ENCODE measurements at regions not wholly inside any gene's neighbourhood (a gene's known extent, or its start where the extent isn't known, plus 50 kb on each side); places are given as distances from the start of the nearest gene placed in this dataset.
"Not testable (repeated sequence)": the region's sequence is repeated elsewhere in the genome, so short reads cannot be mapped to it uniquely, and the experiment has no call there.

DNA sequence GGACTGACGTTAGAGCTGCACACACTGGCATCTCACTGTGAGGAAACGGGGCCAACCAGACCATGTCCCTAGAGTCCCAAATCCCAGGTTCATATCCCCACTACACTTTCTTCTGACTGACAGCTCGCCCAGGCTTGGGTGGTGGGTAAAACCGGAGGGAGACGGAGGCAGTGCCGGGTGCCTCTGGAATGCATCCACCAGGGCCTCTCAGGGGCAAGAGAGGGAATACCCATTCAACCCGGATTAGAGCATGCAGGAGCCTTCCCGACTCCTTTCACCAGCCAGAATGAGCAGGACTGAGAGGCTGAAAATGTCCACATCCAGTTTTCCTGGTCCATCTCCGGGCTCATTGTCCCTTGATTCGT lies 297.2 kb downstream of the ADGRD1 start:
- no peak for DNase-seq

GRCh38 chr12:131251336-131252101 lies 297.8 kb downstream of the ADGRD1 start:
- DNase-seq = no peak

- DNase-seq = no peak
Observed at GRCh38 chr12:131253376-131254026, 299.8 kb downstream of the ADGRD1 start.

DNA sequence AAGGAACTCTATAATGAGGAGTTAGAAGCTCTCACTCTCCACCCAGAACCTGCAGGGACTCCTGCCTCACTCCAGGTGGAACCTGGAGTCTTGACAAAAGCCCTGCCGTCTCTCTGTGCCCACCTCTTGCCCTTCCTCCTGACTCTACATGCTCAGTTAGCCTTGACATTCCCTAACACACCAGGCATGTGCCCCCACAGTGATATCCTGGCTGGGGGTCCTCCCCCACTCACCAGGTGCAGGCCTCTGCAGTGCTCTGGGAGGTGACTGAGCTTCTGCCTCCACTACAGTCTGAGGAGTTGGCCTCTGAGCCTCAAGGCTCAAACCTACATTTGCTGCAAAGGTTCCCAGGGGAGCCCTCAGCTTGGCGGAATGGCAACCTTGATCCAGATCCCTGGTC lies 300.7 kb downstream of the ADGRD1 start:
- no peak for DNase-seq

DNA sequence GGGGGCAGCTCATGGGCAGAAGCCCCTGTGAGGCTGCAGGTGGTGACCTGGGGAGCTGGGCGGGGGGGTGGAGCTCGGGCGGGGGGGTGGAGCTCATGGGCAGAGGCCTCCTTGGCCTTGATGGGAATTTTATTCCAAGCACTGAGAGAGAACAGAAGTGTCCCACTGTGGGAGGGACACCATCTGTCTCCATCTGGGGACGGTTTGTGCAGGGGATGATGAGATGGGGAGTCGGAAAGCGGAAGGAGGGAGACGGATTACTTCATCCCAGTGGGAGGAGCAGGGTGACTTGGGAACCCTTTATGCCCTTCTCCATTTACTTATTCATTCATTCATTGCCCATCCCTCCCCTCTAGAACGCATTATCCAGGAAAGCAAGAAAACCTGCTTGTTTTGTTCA lies 304.7 kb downstream of the ADGRD1 start:
- no peak for DNase-seq

- no peak for DNase-seq
Observed at GRCh38 chr12:131260251-131260905, 306.7 kb downstream of the ADGRD1 start.

DNA sequence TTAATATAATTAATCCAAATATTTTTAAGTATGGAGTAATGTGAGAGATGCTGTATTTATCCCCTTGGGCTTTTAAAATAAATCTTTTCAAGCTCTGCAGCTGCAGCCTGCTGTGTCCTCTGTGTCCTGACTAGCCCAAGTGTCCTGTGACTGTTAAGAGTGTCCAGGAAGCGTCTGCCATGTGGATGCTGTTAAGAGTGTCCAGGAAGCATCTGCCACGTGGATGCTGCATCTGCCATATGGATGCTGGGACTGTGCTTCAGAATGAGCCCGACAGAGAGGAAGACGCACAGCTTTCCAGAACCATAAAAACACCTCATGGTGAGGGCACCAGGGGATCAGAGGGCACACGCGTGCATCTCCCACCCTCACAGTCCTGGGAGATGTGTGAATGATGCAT lies 307.2 kb downstream of the ADGRD1 start:
- DNase-seq = no peak

- no peak for DNase-seq
Observed at GRCh38 chr12:131261906-131262305, 308.2 kb downstream of the ADGRD1 start.

DNA sequence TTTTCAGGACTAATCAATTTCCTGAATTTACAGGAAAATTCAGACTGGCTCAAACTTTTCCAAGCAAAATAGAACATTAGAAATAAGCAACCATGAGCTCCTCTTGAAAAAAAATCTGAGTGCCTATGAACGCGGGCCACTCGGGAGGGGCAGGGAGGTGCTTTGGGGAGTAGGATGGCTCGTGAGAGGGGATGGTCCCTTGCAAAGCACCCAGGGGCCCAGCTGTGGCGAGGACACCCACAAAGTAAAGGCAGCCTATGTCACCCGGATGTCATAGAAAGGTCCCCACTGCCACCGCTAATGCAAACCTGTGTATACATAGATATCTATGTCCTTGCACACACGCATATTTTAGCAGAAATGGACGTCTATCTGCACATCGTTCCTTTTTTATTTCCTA lies 309.9 kb downstream of the ADGRD1 start:
- DNase-seq = no peak

DNA sequence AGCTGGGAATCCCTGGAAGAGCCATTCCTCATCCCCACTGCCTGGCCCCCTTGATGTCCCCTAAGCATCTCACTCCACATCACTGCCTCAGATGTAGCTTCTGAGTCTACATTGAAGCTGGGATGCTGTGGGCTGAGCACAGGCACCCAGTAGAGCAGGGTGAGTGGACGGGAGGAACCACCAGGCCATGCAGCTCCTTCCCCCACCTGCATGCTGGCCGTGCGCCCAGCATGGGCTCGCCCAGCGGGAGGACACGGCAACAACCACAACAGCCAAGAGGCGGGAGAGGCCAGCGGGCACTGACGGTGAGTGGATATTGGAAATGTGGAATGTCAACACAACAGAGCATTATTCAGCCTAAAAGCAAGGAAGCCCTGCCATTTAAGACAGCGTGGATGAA lies 310.9 kb downstream of the ADGRD1 start:
- DNase-seq = no peak

- no peak for DNase-seq
Observed at GRCh38 chr12:131266591-131267467, 313.1 kb downstream of the ADGRD1 start.

DNA sequence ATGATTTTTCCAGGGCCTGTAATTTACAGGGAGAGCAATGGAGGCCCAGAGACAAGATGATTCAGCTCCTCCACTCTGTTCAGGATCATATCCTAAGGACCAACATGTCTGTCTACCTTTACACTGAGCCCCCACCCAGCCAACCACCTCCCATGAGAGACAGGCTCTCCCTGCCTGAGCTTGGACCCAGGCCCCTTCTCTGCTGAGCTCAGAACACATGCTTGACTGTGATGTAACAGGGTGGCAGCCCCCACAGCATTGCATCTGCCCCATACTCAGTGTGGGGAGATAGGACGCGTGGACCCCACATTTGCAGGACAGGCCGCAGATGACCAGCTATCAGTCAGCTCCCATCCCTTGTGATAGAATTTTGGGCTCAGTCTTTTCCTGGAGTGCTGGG lies 313.9 kb downstream of the ADGRD1 start:
- no peak for DNase-seq

DNA sequence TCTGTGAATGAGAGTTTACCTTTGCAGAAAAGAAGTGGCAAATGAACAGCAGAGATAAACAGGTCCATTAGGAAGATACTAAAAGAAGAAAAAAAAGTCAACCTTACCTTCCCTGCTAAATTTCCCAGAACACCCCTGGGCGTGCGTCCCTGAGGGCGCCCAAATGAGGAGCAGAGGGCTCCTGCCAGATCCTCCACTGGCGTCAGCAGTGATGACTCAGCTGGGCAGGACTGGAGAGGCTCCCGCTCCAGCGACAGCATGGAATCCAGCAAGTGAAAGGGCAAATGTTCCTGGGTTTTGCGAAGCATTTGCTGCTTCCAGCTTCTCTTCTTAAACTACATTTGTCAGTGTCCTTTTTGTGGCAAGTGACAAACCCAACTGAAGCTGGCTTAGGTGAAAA lies 314.4 kb downstream of the ADGRD1 start:
- not testable (repeated sequence) for DNase-seq

GRCh38 chr12:131268571-131268970 lies 314.9 kb downstream of the ADGRD1 start:
- DNase-seq = not testable (repeated sequence)

GRCh38 chr12:131269551-131269950 lies 315.8 kb downstream of the ADGRD1 start:
- DNase-seq = no peak

GRCh38 chr12:131269977-131270376 lies 316.3 kb downstream of the ADGRD1 start:
- not testable (repeated sequence) for DNase-seq

GRCh38 chr12:131271724-131272123 lies 318.0 kb downstream of the ADGRD1 start:
- DNase-seq = no peak

DNA sequence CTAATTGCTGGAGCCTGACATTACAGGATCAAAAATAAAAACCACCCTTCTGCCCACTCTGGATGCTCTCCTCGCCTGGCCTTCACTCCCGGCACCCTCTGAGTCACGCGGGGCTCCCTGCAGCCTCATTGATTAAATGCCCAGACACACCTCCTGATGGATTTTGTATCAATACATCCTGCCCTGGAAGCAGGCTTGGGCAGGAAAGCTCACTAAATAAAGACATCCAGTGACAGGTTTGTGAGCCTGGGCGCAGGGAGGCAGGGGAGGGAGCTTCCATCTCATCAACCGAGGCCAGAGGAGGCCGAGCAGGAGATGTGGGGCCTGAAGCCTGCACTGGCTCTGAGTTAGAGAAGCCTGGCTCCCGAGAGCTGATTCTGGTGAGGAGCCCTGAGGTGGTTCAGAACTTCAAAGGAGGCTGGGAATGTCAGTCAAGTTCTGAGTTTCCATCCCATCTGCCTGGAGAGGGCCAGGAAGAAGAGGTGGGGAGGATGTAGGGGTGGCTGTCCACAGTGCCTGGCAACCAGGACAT lies 318.6 kb downstream of the ADGRD1 start:
- not testable (repeated sequence) for DNase-seq

DNA sequence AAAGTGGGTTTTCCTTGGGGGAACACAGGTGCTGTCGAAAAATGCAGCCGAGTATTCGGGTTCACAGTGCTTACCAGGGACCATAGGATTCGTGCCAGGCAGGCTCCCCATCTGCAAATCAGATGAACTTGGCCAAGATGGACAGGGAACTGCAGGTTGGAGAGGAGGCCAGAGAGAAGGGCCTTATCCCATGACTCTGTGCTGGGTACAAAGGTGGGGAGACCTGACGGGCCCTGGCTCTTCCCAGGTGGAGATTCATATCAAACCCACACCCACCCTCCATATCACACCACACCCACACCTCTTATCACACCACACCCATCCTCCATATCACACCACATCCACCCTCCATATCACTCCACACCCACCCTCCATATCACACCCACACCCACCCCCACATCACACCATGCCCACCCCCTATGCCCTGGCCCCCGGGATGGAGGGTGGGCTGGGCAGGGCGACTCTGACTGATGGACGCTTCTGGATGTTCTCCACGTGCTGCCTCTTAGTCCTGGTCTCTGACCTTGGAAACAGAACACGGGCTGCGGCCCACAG lies 319.7 kb downstream of the ADGRD1 start:
- no peak for DNase-seq

DNA sequence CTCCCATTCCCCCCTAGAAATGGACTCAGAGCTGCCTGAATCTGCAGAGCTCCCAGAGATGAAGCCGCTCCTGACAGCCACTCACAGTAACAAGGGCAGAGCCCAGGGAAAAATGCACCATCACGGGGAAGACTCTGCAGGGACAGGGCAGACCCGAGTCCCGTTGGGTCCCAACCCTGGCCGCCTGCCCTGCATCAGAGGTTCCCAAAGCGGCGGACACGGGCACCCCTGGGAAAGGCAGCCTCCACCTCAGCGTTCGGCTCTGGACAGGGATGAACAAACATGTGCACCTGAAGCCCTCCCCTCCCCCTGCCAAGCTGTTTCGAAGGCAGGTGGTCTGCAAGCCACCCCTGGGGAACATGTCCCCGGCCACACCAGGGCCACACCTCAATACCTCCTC lies 320.4 kb downstream of the ADGRD1 start:
- DNase-seq = no peak

- DNase-seq = no peak
Observed at GRCh38 chr12:131274906-131275305, 321.2 kb downstream of the ADGRD1 start.

DNA sequence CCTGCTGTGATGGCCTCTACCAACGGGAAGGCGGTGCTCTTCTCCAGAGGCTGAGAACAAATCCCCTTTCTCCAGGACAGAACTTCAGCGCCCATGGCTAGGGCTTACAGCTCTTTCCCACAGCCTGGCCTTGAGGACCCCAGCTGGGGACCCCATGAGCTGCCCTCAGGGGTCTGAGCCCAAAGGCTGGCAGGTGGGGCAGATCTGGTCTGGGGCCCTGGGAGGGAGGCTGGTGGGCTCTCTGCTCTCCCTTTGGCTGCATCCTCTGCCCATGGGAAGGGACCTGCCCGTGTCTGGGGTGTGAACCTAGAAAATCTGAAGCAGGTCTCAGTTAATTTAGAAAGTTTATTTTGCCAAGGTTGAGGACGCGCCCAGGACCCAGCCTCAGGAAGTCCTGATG lies 322.1 kb downstream of the ADGRD1 start:
- no peak for DNase-seq
